GM13977 (cell line): ENCODE measurements at regions not wholly inside any gene's neighbourhood (a gene's known extent, or its start where the extent isn't known, plus 50 kb on each side); places are given as distances from the start of the nearest gene placed in this dataset.

Source experiments
- DNase-seq: peaks from one replicate; pipeline ENCODE4 v3.0.0; 2012; ENCODE audit warnings: low spot score
- CTCF ChIP-seq: IDR thresholded peaks from 2 replicates; pipeline ENCODE4 v1.5.1; 2012; ENCODE audit warnings: mild to moderate bottlenecking, control low read depth; ENCODE audit not compliant: insufficient read depth; ENCODE audit errors: extremely low read depth, missing control alignments
- in situ Hi-C: fragments of 300-500 bp; cut with MboI; formaldehyde crosslinking; loops from one replicate; pipeline ENCODE4 v1.12.0; 2022; ENCODE audit warnings: low sequenced_read_pairs, low pct_unique_long_range_greater_than_20kb, mixed read lengths, inconsistent platforms; ENCODE audit not compliant: unreplicated experiment

GRCh38 chr4:38426532-38426931 is 237.5 kb upstream of the KLF3 start:
- in situ Hi-C loops: no loop called here
- no peak for TF ChIP-seq CTCF
- no peak for DNase-seq

- in situ Hi-C loops: no loop called here
- TF ChIP-seq CTCF: no peak
- DNase-seq: no peak
Measured at GRCh38 chr4:38430841-38431240, 233.2 kb upstream of the KLF3 start.

GRCh38 chr4:38442073-38442788 is 221.8 kb upstream of the KLF3 start:
- no peak for DNase-seq
- TF ChIP-seq CTCF: no peak
- in situ Hi-C loops: no loop called here

- in situ Hi-C loops: no loop called here
- DNase-seq: no peak
- TF ChIP-seq CTCF: peak; percentile 7
Measured at GRCh38 chr4:38449506-38450174, 214.4 kb upstream of the KLF3 start.

GRCh38 chr4:38452009-38452408 is 212.0 kb upstream of the KLF3 start:
- in situ Hi-C loops: no loop called here
- DNase-seq: no peak
- TF ChIP-seq CTCF: no peak

- no peak for TF ChIP-seq CTCF
- in situ Hi-C loops: no loop called here
Measured at GRCh38 chr4:38452542-38452941, 211.5 kb upstream of the KLF3 start.

More at GRCh38 chr4:38452542-38452941, 211.5 kb upstream of the KLF3 start:
- no peak for DNase-seq
